GM21723 (cell line): ENCODE measurements at regions not wholly inside any gene's neighbourhood (a gene's known extent, or its start where the extent isn't known, plus 50 kb on each side); places are given as distances from the start of the nearest gene placed in this dataset.

Experiments used
- ATAC-seq: cut with Tn5 transposase; IDR thresholded peaks from one replicate; pipeline ENCODE4 v1.9.1; 2021; ENCODE audit warnings: mild to moderate bottlenecking, moderate library complexity; ENCODE audit not compliant: unreplicated experiment

DNA sequence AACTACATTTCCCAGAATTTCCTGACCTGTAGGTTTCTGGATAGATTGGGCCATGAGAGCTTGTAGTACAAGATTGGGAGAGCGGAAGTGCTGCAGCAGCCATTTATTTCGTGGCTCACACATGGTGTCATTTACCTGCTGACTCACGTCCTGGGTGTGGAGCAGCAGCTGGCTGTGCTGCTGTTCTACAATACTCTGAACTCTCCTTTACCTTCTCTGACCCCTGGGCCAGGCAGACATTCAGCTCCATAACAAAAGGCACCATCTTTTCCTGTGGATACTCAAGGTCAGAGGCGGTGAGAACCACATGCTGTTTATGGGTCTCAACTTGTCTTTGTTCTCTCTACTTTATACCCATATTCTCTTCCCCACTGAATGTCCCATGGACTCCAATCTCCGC is 490.2 kb downstream of the IGSF11 start:
- no peak for ATAC-seq

DNA sequence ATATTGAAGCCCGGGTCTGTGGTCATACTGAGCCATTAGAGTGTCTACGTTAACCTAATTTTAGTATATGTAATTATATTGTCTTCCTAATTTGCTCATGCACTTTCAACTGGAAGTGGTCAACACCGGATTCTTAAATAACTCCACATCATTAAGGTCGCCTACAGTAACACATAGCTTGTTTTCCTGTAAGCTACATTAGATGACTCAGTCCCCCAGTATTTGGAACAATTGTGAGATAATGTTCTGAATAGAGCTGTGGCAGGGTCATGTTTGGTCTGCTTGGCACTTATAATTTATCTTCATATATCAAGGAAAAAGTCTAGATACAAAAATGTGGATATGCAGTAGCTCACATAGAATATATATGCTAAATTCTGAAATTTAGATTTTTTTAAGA is 486.2 kb downstream of the IGSF11 start:
- no peak for ATAC-seq

DNA sequence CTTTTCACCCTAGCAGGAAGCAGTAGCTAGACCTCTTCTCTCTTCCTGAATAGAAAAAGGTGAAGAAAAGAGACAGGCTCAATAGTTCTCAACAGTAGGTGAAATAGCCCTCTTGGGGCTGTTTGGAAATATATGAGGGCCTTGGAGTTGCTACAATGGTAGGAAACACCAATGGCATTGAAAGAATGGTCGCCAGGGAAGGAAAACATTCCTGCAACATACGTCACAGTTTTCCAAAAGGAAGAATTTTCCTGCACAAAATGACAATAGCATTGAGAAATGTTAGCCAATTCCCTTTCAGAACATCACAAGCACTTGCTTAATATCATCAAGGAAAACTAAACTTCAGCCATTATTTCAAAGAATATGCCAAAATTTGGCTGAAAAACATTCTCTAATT is 484.5 kb downstream of the IGSF11 start:
- ATAC-seq, result no peak

DNA sequence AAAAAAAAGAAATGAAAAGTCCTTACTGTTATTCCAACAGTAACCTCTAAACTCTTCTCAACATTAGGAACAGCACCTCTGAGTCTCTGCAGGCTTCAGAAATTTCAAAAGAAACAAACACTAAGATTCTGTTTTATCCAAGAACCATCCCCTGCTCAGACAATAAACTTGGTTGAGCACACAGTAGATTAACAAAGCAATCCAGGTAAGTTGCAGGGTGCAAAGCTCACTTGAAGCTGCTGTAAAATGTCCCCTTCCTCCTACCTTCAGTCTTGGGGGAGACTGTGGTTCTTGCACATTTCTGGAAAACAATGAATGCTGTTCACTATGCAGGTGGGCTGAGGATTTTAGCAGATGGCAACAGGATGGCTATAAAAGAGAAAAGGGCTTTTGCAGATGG is 484.1 kb downstream of the IGSF11 start:
- no peak for ATAC-seq

DNA sequence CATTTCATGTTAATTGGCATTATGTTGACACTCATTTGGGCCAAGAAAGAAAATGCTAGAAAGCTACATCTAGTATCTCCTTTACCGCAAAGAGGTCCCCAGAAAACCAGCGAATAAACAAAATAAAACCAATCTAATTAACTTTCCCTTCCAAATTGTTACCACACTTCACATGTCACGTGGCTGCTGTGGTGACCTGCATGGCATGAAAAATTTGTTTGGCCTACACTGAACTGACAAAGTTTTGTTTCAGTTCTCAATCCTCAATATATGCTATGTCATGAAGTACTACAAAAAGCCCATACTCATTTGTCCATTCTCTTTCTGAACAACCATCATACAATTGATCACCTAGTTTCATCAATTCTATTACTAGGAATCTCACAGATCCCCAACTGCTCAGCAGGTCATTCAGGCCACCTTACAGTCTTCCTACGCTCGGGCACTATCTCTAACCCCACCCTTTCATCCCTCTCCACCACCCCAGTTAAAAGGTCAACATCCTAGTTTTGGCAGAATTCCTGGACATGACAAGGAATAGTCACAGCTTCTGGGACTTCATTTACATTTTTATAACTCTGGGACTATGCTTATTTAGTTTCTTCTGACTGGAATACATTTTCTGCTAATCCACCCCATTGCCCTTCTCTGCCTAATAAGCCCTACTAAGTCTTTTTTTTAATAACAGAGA is 480.4 kb downstream of the IGSF11 start:
- no peak for ATAC-seq

DNA sequence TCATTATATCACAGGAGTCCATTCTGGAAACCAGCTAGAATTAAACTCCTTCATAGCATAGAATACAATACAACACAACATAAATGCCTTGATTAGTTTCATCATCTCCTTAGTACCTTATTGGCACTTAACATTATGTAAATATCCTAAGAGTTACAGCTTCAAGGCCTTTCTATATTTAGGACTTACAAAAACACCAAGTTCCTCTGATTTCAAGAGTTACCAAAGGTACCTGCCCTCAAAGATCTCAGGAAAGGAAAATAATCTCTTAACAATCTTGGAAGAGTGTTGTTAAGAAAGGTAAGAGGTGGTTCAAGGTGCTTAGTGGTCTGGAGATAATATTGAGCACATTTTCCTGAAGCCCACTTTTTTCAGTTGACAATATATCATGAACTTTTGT is 477.7 kb downstream of the IGSF11 start:
- no peak for ATAC-seq

DNA sequence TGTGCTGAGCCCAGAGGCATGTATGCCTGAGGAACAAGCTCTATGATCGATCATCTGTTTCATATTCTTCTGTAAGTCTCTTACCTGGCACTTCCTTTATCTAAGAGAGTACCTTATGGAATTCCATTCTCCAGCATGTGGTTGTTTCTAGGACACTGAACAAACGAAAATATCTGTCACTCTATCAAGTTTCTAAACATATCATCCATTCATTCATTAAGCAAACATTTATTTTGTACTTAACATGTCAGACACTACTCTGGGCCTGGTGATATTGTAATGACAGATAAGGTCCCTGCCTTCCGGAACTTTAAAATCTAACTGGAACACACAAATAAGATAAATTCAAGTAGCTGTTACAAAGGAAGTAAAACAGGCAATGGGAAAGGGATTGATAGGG is 477.1 kb downstream of the IGSF11 start:
- ATAC-seq, result no peak

DNA sequence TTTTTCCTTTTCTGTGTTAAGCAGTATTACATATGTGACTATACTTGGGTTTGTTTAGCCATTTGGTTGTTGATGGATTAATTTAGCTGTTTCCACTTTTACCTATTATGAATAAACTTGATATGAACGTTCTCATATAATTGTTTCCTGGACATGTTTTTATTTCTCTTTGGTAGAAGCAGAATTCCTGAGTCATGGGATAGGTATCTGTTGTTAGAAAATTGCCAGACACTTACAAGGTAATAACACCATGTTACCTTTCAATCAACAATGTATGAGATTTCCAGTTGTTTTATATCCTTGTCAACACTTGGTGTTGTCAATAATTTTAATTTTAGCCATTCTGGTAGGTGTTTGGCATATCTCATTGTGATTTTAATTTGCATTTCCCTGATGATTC is 475.4 kb downstream of the IGSF11 start:
- no peak for ATAC-seq

DNA sequence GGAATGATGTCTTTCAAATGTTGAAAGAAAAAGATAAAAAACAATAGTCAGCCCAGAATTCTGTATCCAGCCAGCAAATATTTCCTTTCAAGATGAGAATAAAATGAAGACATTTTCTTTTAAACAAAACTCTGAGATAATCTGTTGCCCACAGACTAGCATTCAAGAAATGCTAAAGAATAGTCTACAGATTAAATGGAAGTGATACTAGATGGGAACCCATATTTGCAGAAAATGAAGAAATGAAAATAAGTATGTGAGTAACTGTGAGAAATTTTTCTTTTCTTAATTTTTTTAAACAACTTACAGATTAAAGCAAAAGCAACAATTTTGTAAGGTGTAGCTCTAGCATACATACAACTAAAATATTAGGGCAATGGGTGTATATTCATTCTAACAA is 469.8 kb downstream of the IGSF11 start:
- no peak for ATAC-seq

DNA sequence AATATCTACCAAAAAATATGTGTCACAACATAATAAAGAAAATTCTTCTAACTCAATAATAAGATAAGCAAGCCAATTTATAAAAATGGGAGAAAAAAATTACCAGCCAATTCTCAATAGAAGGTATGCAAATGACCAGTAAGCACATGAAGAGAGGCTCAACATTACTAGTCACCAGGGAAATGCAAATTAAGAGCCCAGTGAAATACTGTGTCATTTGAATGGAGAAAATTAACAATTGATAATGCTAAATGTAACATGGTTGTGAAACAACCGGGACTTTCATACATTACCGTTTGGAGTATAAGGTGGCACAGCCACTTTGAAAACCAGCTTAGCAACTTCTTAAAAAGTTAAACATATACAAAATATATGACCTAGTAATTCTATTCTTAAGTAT is 460.7 kb downstream of the IGSF11 start:
- no peak for ATAC-seq

DNA sequence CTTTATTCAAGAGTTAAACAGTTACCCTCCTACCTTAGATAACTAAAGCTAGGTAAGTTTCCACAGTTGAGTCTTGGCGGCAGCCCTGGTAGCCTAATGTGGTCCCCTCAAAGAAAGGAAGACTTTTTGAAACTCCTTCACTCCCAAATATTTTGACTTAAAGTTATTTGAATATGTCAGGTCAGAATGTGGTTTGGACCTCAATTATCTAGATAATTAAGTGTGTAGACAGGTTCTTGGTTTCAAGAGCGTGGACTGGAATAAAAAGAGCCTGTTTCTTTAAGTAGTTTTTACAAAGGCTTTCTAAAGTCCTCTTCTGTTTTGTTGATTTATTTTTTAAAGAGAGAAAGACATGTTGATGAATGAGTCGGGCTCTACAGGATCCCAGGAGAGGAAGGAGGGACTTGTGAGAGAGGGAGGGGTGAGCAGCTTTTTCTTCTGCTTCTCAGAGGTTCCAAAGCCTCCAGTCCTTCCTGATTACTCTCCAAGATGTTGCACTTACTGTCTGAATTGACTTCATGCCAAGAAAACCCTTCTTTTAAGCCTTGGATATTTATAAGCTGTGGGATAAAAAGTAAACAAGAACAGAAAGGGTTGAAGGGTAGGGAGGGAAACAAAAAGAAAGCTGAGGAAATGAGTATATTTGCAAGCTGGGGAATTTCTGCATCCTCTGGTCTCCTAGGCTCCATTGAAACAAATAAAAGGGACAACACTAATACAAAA is 457.4 kb downstream of the IGSF11 start:
- ATAC-seq, result no peak

DNA sequence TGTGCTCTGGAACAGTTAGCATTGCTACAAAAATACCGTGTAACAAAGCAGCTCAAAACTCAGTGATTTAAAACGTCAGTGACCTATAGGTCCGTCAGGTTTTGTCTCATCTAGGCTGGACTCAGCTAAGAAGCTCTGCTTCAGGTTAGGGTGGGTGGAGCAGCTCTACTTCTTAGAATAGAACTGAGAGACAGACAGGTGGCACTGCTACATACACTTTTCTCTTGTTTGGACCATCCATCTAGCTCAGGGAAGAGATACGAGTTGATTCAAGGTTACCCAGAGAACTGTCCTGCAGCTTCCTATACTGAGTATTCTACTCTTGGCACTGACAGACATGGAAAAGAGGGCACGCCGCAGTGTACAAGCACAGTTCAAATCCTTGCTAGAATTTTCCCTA is 456.1 kb downstream of the IGSF11 start:
- no peak for ATAC-seq

DNA sequence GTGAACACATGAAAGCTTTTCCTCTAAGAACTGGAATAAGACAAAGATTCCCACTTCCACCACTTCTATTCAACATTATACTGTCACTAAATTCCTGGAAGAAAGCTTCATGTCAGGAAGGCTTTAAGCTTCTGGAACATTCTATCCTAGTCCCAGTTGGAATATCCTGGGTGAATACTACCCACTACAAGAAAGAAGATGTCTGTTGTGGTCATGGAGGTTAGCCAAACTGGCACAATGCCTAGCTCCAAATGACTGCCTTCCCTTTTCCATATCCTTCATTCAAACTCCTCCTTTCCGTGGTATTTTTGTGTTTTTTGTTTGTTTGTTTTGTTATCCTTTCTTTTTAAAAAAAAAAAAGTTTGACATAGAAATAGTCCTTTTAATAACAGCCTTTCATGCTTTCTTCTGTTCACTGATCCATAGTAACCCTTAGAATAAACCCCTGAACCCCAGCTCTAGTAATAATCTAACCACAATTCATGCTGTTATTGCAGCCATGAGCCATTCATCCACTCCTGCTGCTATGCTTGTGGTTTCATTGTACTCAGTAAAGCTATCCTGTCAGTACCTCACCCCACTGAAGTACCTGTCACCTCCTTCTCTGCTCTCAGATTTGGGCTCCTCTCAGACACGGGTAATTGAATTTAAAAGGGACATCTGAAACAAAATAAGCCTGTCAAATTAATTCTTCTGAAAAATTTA is 447.5 kb downstream of the IGSF11 start:
- no peak for ATAC-seq

DNA sequence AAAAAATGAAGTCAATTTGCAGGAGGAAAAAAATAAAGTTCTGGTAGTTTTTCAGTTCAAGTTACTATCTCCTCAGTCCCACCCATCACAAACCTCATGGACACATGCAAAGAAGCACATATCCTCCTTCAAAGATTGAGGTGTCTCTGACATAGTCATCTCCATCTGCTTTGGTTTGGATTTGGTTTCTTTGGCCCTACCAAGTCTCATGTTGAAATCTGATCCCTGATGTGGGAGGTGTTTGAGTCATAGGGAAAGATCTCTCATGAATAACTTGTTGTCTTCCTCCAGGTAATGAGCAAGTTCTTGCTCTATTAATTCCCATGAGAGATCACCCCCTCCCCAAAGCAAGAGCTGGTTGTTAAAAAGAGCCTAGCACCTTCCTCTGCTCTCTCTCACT is 446.8 kb downstream of the IGSF11 start:
- no peak for ATAC-seq

DNA sequence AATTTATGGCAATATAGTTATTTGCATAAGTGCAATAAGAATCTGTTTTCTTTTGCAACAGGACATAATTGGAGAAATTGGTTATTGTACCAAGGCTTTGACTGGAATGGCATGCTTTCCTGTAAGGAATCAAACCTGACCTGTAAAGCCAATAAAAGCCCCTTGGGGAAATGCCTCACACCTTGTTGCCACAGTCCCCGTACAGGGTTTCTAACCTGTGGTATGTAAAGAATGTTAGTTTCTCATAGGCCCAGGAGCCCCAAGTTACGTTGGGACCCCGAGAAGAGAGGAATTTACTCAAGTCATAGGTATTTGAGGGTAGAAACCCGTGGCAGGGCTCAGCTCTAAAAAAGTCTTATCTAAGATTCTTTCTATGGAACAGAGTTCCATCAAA is 441.4 kb downstream of the IGSF11 start:
- no peak for ATAC-seq

DNA sequence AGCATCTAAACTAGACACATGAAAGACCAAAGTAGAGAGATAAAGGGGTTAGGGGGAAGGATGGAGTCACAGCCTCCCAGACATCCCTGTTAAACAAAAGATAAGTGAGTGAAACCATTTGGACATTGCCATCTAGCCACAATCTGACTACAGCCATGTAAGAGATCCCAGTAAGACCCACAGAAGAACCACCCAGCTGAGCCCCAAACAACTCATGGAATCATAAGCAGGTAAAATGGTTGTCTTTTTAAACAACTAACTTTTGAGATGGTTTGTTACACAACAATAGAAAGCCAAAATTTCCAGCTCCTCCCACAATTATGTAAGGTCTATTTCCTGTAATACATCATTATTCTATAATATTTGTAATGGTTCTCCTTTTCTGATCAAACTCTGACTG is 437.5 kb downstream of the IGSF11 start:
- no peak for ATAC-seq

DNA sequence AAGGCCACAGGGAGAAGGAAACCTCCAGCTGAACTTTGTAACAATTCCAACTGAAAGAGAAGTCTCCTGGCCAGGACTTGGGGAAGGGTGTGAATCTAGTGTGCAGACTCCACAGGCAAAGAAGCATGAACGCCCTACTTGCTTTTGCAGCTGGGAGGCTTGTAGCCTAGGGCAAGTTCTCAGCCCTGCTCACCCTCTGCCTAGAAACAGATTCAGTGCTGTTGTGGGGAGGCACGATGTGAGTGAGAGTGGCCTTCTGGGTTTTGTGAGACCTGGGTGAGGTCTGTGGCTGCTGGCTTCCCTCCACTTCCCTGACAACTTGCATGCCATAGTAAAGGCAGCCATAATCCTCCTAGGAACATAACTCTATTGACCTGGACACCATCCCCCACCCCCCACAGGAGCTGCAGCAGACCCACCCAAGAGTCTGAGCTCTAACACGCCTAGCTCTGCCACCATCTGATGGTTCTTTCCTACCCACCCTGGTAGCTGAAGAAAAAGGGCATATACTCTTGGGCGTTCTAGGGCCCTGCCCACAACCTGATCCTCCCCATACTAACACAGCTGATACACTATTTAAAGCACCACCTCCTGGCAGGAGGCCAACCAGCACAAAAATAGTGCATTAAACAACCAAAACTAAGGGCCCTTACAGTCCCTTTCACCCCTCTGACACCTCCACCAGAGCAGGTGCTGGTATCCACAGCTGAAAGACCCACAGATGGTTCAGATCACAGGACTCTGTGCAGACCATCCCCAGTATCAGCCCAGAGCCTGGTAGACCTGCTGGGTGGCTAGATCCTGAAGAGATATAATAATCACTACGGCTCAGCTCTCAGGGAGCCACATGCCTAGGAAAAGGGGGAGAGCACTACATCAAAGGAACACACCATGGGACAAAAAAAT is 426.5 kb downstream of the IGSF11 start:
- no peak for ATAC-seq

DNA sequence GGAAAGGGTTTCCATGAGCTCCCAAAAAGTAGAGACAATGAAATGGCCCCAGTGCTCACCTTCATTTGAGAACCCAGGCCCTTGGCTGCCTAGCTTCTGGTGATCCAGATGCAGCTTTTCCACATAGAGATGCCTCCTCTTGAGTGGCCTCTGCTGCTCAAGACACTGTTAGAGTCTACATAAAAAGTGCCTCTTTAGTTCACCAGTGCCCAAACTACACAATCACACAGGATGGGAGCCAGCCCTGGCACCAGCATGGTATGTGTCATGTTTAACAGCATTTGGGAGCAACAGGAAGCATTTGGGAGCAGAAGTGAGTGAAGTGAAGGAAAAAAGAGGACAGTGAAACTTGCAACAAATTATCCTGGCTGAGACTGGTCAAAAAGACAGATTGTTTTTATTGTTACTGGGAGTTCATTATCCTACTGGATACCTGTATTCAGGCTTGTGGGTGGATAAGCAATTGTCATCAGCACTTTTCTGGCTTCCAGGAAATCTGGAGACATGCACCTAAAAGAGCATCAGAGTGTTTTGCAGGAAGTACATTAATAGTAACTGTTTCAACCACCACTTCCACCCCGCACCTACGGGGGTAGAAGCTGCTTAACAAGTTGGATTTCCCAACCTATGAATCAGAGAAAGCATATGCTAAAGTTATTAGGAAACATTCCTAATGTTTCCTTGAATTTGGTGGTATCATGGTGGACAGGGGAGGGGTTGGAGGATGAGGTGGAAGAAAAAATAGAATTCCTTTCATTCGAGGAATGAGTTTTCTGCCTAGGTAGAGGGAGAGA is 416.2 kb downstream of the IGSF11 start:
- ATAC-seq, result no peak

DNA sequence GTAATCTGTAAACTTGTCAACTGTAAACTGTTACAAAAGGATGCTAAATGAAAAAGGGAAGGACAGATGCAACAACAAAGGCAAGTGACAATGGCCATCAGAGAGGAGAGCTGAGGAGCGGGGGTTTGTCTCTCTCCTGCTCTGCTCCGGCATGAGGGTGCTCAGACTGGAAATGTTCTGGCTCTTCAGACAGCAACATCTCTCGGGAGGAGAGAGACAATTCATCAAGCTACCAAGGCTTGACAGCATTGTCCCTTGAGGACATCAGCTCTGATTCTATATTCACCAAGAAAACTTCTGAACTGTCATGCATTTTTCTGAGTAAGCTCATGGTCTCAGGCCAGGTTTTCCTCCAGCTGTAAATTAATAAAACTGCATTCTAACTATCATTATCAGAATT is 408.2 kb downstream of the IGSF11 start:
- no peak for ATAC-seq

DNA sequence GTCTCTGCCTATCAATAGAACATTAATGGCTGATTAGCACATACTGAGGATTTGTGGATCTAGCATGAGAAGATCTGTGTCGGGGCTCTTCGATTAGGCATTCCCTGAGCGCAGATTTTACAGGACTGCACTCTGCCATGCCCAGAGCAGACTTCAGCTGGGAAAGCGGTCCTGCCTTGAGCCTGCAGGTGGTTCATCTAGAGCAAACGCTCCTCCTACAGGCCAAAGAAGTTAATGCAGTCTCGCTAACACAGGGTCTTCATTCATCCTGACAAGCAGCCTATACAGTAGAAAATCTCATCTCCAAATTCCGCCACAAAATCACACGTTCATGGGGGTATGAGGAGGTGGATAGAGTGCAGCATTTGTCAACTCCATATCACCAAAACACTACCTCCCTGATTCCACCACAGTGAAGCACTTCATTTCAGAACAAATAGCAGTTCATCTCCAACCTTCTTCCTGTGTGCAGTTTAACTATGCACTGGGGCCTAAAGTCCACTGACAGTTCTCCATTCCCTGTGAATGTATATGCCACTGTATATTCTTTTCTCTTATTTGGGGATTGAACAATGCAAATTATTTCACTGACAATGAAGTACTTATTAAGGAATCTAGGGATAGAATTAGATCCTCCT is 405.8 kb downstream of the IGSF11 start:
- ATAC-seq, result peak; percentile 92
